HCT116 (cell line): ENCODE measurements at regions not wholly inside any gene's neighbourhood (a gene's known extent, or its start where the extent isn't known, plus 50 kb on each side); places are given as distances from the start of the nearest gene placed in this dataset.

Experiments used
- CEBPB ChIP-seq: IDR thresholded peaks from 2 replicates; pipeline ENCODE4 v1.6.1; 2012; ENCODE audit warnings: low read depth
- CTCF ChIP-seq, 3 experiments: fragments of 200-600 bp in 1 of 3; sonication (generic) in 1 of 3; IDR thresholded peaks in 2 of 3; conservative IDR thresholded peaks in 1 of 3; 2 replicates each; pipeline ENCODE4 v1.5.1; 2012 to 2017; ENCODE audit warnings: low read depth in 2 of 3, low read length in 2 of 3, antibody characterized with exemption in 1 of 3, borderline replicate concordance in 1 of 3, control low read depth in 1 of 3, mild to moderate bottlenecking in 1 of 3, mixed read lengths in 1 of 3, mixed run types in 1 of 3, moderate library complexity in 1 of 3; ENCODE audit not compliant: insufficient read depth in 1 of 3
- ELF1 ChIP-seq: IDR thresholded peaks from 2 replicates; pipeline ENCODE4 v1.6.1; 2012; ENCODE audit warnings: low read depth, borderline replicate concordance
- EZH2 ChIP-seq: fragments of 200-600 bp; sonication (generic); IDR thresholded peaks from 2 replicates; pipeline ENCODE4 v1.6.1; 2017; ENCODE audit warnings: antibody characterized with exemption, mixed run types
- FOSL1 ChIP-seq: IDR thresholded peaks from 2 replicates; pipeline ENCODE4 v1.6.1; 2012; ENCODE audit warnings: low read depth
- JUND ChIP-seq: IDR thresholded peaks from 2 replicates; pipeline ENCODE4 v1.6.1; 2012
- MAX ChIP-seq: IDR thresholded peaks from 2 replicates; pipeline ENCODE4 v1.6.1; 2012
- POLR2A ChIP-seq: IDR thresholded peaks from 2 replicates; pipeline ENCODE4 v1.7.0; 2011; ENCODE audit warnings: borderline replicate concordance; ENCODE audit not compliant: insufficient read depth, insufficient read length; ENCODE audit errors: extremely low read depth
- POLR2AphosphoS5 ChIP-seq: IDR thresholded peaks from 2 replicates; pipeline ENCODE4 v1.6.1; 2011; ENCODE audit warnings: mild to moderate bottlenecking, low read depth, low read length, moderate library complexity

DNA sequence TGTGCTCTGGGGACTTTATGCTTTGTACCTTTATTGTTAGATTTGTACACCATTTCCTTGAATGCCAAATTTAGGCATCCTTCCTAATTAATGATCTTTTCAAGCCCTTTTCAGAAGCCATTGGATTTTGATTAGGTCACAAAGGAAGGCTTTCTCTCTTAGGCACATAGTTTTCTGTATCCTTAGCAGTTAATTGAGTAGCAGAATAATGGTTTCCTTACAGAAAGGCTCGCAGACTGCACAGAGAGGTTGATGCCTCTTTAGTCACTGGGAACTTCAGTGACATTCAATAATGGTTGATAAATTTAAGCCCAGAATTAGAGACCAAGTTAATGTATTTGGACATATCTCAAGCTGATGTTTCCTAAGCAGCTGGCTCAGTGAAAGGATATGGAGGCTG is 139.1 kb upstream of the VGLL2 start:
- TF ChIP-seq POLR2A = no peak
- no peak for TF ChIP-seq CTCF (IDR thresholded peaks at IDR 0.05 in 2 of 3, conservative IDR thresholded peaks at IDR 0.05 in 1 of 3; ENCODE audit: borderline replicate concordance in 1 of 3, insufficient read depth in 1 of 3, low read depth in 2 of 3, low read length in 2 of 3)
- no peak for TF ChIP-seq EZH2
- no peak for TF ChIP-seq CEBPB
- TF ChIP-seq MAX = no peak
- no peak for TF ChIP-seq ELF1
- no peak for TF ChIP-seq JUND
- no peak for TF ChIP-seq FOSL1
- TF ChIP-seq POLR2AphosphoS5 = no peak
